BE2C (cell line): ENCODE measurements at regions not wholly inside any gene's neighbourhood (a gene's known extent, or its start where the extent isn't known, plus 50 kb on each side); places are given as distances from the start of the nearest gene placed in this dataset.

Experiments
- DNase-seq: peaks from one replicate; pipeline ENCODE4 v3.0.0-alpha.2; 2020
- H3K27me3 ChIP-seq: fragments of 250-450 bp; sonication (Bioruptor Pico); 2 replicates; pipeline ENCODE4 v1.5.1; 2020; ENCODE audit warnings: mild to moderate bottlenecking
- H3K36me3 ChIP-seq: fragments of 250-450 bp; sonication (Bioruptor Pico); 2 replicates; pipeline ENCODE4 v1.5.1; 2020; ENCODE audit warnings: mild to moderate bottlenecking
- H3K4me1 ChIP-seq: fragments of 250-450 bp; sonication (Bioruptor Pico); 2 replicates; pipeline ENCODE4 v1.5.1; 2020
- H3K4me3 ChIP-seq: 2 replicates; pipeline ENCODE4 v1.5.1; 2011; ENCODE audit warnings: low read depth, low read length
- H3K9me3 ChIP-seq: fragments of 250-450 bp; sonication (Bioruptor Pico); 2 replicates; pipeline ENCODE4 v1.5.1; 2020
- TF ChIP-seq, protein P1 (sequence below): IDR thresholded peaks from 2 replicates; pipeline ENCODE4 v1.5.1; 2012; ENCODE audit warnings: mild to moderate bottlenecking, low read depth, low read length

DNA sequence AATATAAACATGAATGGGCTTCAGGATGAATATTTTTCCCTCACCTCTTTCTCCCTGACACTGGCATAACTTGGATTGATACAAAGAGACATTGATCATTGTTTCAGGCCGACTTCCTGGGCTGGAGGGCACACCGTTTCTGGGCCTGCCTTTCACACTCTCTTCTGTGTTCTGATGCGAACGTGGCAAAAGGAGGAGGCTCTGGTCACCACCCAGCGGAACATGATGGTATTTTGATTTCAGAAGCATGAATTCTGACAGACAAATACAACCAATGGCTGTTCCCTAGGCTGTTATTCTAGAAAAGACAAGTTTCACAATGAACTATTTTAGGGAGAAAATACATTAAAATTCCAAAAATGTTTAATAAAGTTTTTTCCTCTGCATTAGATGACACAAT, 534.5 kb upstream of the MKI67 start:
- DNase-seq, result no peak
- H3K4me3 ChIP-seq, result no peak overlapping the region
- no peaks in the 10 kb centered on the region for H3K9me3 ChIP-seq
- no peaks in the 10 kb centered on the region for H3K36me3 ChIP-seq
- no peaks in the 10 kb centered on the region; the same call in 1 of the 2 replicates for H3K27me3 ChIP-seq
- TF ChIP-seq, protein P1, sequence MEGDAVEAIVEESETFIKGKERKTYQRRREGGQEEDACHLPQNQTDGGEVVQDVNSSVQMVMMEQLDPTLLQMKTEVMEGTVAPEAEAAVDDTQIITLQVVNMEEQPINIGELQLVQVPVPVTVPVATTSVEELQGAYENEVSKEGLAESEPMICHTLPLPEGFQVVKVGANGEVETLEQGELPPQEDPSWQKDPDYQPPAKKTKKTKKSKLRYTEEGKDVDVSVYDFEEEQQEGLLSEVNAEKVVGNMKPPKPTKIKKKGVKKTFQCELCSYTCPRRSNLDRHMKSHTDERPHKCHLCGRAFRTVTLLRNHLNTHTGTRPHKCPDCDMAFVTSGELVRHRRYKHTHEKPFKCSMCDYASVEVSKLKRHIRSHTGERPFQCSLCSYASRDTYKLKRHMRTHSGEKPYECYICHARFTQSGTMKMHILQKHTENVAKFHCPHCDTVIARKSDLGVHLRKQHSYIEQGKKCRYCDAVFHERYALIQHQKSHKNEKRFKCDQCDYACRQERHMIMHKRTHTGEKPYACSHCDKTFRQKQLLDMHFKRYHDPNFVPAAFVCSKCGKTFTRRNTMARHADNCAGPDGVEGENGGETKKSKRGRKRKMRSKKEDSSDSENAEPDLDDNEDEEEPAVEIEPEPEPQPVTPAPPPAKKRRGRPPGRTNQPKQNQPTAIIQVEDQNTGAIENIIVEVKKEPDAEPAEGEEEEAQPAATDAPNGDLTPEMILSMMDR, result no peak
- H3K4me1 ChIP-seq, result no peaks in the 10 kb centered on the region

DNA sequence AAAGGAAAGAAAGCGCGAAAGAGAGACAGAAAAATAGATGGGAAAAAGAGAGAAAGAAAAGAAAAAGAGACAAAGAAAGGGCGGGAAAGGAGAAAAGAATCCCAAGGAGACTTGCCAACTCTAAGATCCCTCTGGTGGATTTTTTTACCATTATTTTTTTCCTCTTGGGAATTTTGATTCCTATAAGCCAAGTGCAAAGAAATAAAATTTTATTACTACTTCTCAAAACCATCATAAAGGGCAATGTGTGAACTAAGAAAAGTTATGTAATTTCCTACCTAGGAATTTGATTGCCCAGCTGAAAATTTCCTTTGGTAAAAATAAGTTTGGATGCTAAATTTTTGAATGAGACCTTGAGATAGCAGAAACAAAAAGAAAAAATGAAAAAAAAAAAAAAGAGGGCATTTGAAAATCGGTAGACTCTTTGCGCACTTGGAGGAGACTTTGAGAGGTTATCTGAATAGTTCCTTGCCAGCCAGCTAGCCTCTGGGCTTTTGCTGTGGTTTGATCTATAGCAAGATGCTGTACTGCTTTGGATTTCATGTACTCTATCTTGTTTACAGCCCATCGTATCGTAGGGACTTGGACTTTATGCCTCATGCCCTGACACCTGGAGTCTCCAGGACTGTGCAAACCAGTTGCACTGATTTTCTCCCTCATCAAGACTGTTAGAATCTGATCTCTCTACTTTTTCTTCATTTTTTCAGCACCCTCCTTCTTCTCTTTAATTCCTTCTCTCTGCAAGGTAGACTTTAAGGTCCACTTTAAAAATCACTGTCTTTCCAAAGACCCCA, 535.4 kb upstream of the MKI67 start:
- Histone ChIP-seq H3K36me3 (no peaks in the 10 kb centered on the region), H3K27me3 (no peaks in the 10 kb centered on the region; the same call in 1 of the 2 replicates), H3K9me3 (no peaks in the 10 kb centered on the region), H3K4me3 (no peak overlapping the region), H3K4me1 (no peaks in the 10 kb centered on the region)
- DNase-seq, result no peak
- TF ChIP-seq, protein P1, result no peak

DNA sequence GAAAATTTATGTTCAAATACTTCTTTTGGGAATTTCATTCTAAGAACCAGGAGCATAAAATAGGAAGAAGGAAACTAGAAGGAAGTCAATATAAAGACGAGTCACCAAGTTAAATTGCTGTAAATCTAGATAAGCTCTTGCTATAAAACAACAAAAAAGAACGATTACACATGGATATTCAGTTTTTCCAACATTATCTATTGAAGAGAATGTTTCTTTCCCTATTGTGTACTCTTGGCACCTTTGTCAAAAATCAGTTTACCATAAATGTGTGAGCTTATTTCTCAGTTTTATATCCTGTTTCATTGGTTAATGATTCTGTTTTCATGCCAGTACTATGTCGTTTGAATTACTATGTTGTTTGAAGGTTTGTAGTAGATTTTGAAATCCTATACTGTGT, 536.3 kb upstream of the MKI67 start:
- H3K9me3 ChIP-seq, result no peaks in the 10 kb centered on the region
- DNase-seq, result no peak
- no peak overlapping the region for H3K4me3 ChIP-seq
- no peaks in the 10 kb centered on the region for H3K36me3 ChIP-seq
- no peaks in the 10 kb centered on the region; the same call in 1 of the 2 replicates for H3K27me3 ChIP-seq
- H3K4me1 ChIP-seq, result no peaks in the 10 kb centered on the region
- TF ChIP-seq, protein P1, result no peak

DNA sequence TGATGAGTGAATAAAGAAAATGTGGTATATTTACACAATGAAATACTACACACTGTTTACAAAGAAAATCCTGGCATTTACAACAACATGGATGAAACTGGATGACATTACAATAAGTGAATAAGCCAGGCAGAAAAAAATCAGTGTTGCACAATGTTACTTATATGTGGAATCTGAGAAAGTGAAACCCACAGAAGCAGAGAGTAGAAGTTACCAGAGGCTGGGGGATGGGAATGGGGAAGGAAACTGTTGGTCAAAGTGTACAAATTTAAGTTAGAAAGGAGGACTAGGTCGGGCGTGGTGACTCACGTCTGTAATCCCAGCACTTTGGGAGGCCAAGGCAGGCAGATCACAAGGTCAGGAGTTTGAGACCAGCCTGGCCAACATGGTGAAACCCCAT, 538.5 kb upstream of the MKI67 start:
- DNase-seq, result no peak
- Histone ChIP-seq H3K9me3 (no peaks in the 10 kb centered on the region), H3K36me3 (no peaks in the 10 kb centered on the region), H3K4me1 (no peaks in the 10 kb centered on the region), H3K27me3 (no peaks in the 10 kb centered on the region; the same call in 1 of the 2 replicates), H3K4me3 (no peak overlapping the region)
- TF ChIP-seq, protein P1, result no peak

DNA sequence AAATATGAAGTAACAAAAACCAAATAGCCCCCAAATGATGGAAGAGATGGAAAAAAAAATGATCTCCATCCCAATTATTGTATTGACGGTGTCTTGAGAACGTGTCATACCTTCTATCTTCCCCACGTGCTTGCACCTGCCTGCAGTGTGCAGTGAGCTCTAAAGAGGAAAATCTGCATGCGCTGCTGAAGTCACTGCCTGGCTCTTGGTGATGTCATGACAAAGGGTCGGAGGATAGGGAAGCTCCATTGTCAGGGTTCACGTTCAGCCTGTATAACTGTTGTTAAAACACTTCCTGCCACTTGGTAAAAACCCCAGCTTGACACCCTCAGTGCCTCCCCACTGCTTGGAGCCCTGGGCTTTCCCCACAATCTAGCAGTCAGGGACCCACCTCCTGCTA, 549.2 kb upstream of the MKI67 start:
- no peaks in the 10 kb centered on the region for H3K36me3 ChIP-seq
- no peaks in the 10 kb centered on the region for H3K4me1 ChIP-seq
- no peak overlapping the region for H3K4me3 ChIP-seq
- TF ChIP-seq, protein P1, result no peak
- H3K27me3 ChIP-seq, result no peaks in the 10 kb centered on the region
- no peaks in the 10 kb centered on the region for H3K9me3 ChIP-seq
- no peak for DNase-seq

DNA sequence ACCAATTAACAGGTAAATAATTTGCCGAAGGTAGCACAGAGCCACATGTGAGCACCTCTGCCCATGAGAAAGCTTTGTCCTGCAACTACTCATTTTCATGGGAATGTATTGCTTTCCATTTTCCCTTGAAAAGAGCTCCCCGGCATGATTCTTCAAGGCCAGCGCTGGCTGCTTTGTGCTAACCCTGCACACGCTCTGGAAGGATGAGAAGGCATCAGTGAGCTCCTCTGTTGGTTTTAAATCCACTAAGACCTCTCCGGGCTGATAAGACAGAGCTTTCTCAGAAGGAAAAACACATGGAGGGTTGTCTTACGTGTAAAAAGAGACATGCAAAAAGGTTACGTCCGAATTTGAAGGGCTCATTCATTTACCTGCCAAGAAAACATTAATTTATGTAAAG, 553.9 kb upstream of the MKI67 start:
- TF ChIP-seq, protein P1, result no peak
- Histone ChIP-seq H3K4me1 (no peaks in the 10 kb centered on the region), H3K9me3 (no peaks in the 10 kb centered on the region), H3K4me3 (no peak overlapping the region), H3K27me3 (no peaks in the 10 kb centered on the region), H3K36me3 (no peaks in the 10 kb centered on the region)
- DNase-seq, result no peak
